Activated naive CD8-positive, alpha-beta T cell (primary cell): ENCODE measurements at regions not wholly inside any gene's neighbourhood (a gene's known extent, or its start where the extent isn't known, plus 50 kb on each side); places are given as distances from the start of the nearest gene placed in this dataset.
"Not testable (repeated sequence)": the region's sequence is repeated elsewhere in the genome, so short reads cannot be mapped to it uniquely, and the experiment has no call there.

Source experiments
- H3K27ac Mint-ChIP-seq: one replicate; pipeline ENCODE4 v1.8.0; 2021; ENCODE audit warnings: mixed read lengths
- H3K27me3 Mint-ChIP-seq: one replicate; pipeline ENCODE4 v1.8.0; 2021; ENCODE audit warnings: mixed read lengths
- H3K36me3 Mint-ChIP-seq: one replicate; pipeline ENCODE4 v1.8.0; 2021; ENCODE audit warnings: mixed read lengths
- H3K4me1 Mint-ChIP-seq: one replicate; pipeline ENCODE4 v1.8.0; 2021; ENCODE audit warnings: low read depth, mixed read lengths
- H3K4me3 Mint-ChIP-seq: one replicate; pipeline ENCODE4 v1.8.0; 2021; ENCODE audit warnings: mild to moderate bottlenecking, mixed read lengths
- H3K9me3 Mint-ChIP-seq: one replicate; pipeline ENCODE4 v1.8.0; 2021; ENCODE audit warnings: low read depth, mixed read lengths

- Mint-ChIP-seq H3K9me3 (no peaks in the 10 kb centered on the region), H3K4me3 (no peak overlapping the region), H3K4me1 (no peaks in the 10 kb centered on the region), H3K27ac (no peak overlapping the region), H3K27me3 (peaks cover 8% of the 10 kb centered on the region), H3K36me3 (no peaks in the 10 kb centered on the region)
These were observed 137.0 kb downstream of the MREG start for GRCh38 chr2:215876139-215876936.

GRCh38 chr2:215874418-215874817 is 138.9 kb downstream of the MREG start:
- H3K4me1 Mint-ChIP-seq = no peaks in the 10 kb centered on the region
- no peaks in the 10 kb centered on the region for H3K36me3 Mint-ChIP-seq
- H3K27me3 Mint-ChIP-seq = peaks cover 8% of the 10 kb centered on the region
- no peak overlapping the region for H3K4me3 Mint-ChIP-seq
- H3K9me3 Mint-ChIP-seq = no peaks in the 10 kb centered on the region
- H3K27ac Mint-ChIP-seq = no peak overlapping the region

- Mint-ChIP-seq H3K27ac (no peak overlapping the region), H3K9me3 (no peaks in the 10 kb centered on the region), H3K4me3 (no peak overlapping the region), H3K27me3 (peaks cover 6% of the 10 kb centered on the region), H3K36me3 (no peaks in the 10 kb centered on the region), H3K4me1 (no peaks in the 10 kb centered on the region)
These were observed 142.4 kb downstream of the MREG start for GRCh38 chr2:215870986-215871385.

GRCh38 chr2:215870088-215870490 is 143.3 kb downstream of the MREG start:
- H3K4me3 Mint-ChIP-seq = no peak overlapping the region
- H3K4me1 Mint-ChIP-seq = no peaks in the 10 kb centered on the region
- no peaks in the 10 kb centered on the region for H3K36me3 Mint-ChIP-seq
- no peak overlapping the region for H3K27ac Mint-ChIP-seq
- H3K9me3 Mint-ChIP-seq = no peaks in the 10 kb centered on the region
- H3K27me3 Mint-ChIP-seq = peaks cover 6% of the 10 kb centered on the region

GRCh38 chr2:215868846-215869543 is 144.4 kb downstream of the MREG start:
- Mint-ChIP-seq H3K4me3 (no peak overlapping the region), H3K4me1 (no peaks in the 10 kb centered on the region), H3K36me3 (no peaks in the 10 kb centered on the region), H3K27ac (no peak overlapping the region), H3K27me3 (peaks cover 5% of the 10 kb centered on the region), H3K9me3 (no peaks in the 10 kb centered on the region)

- Mint-ChIP-seq H3K9me3 (no peaks in the 10 kb centered on the region), H3K27ac (no peak overlapping the region), H3K4me1 (no peaks in the 10 kb centered on the region), H3K4me3 (no peak overlapping the region), H3K27me3 (peaks cover 5% of the 10 kb centered on the region), H3K36me3 (no peaks in the 10 kb centered on the region)
These were observed 146.7 kb downstream of the MREG start for GRCh38 chr2:215866606-215867005.

- no peaks in the 10 kb centered on the region for H3K9me3 Mint-ChIP-seq
- peaks cover 5% of the 10 kb centered on the region for H3K27me3 Mint-ChIP-seq
- H3K4me3 Mint-ChIP-seq = no peak overlapping the region
- no peaks in the 10 kb centered on the region for H3K4me1 Mint-ChIP-seq
- no peak overlapping the region for H3K27ac Mint-ChIP-seq
- H3K36me3 Mint-ChIP-seq = no peaks in the 10 kb centered on the region
These were observed 149.7 kb downstream of the MREG start for GRCh38 chr2:215863687-215864086.

- no peak overlapping the region for H3K4me3 Mint-ChIP-seq
- no peaks in the 10 kb centered on the region for H3K4me1 Mint-ChIP-seq
- no peaks in the 10 kb centered on the region for H3K36me3 Mint-ChIP-seq
- H3K27me3 Mint-ChIP-seq = peaks cover 5% of the 10 kb centered on the region
- H3K27ac Mint-ChIP-seq = no peak overlapping the region
- no peaks in the 10 kb centered on the region for H3K9me3 Mint-ChIP-seq
These were observed 151.0 kb downstream of the MREG start for GRCh38 chr2:215862351-215862771.

GRCh38 chr2:215861607-215862350 is 151.6 kb downstream of the MREG start:
- Mint-ChIP-seq H3K27me3 (peaks cover 3% of the 10 kb centered on the region), H3K9me3 (no peaks in the 10 kb centered on the region), H3K36me3 (no peaks in the 10 kb centered on the region), H3K4me1 (no peaks in the 10 kb centered on the region), H3K27ac (no peak overlapping the region), H3K4me3 (no peak overlapping the region)

GRCh38 chr2:215856080-215856479 is 157.3 kb downstream of the MREG start:
- no peaks in the 10 kb centered on the region for H3K4me1 Mint-ChIP-seq
- H3K9me3 Mint-ChIP-seq = no peaks in the 10 kb centered on the region
- no peak overlapping the region for H3K27ac Mint-ChIP-seq
- peaks cover 2% of the 10 kb centered on the region for H3K27me3 Mint-ChIP-seq
- no peaks in the 10 kb centered on the region for H3K36me3 Mint-ChIP-seq
- H3K4me3 Mint-ChIP-seq = no peak overlapping the region

- not testable (repeated sequence) for H3K27ac Mint-ChIP-seq, H3K9me3 Mint-ChIP-seq, H3K4me1 Mint-ChIP-seq, H3K36me3 Mint-ChIP-seq, H3K27me3 Mint-ChIP-seq, H3K4me3 Mint-ChIP-seq
These were observed 158.0 kb downstream of the MREG start for GRCh38 chr2:215855308-215855707.

- Mint-ChIP-seq H3K4me1 (no peaks in the 10 kb centered on the region), H3K36me3 (no peaks in the 10 kb centered on the region), H3K4me3 (no peak overlapping the region), H3K27ac (no peak overlapping the region), H3K27me3 (peaks cover 2% of the 10 kb centered on the region), H3K9me3 (no peaks in the 10 kb centered on the region)
These were observed 159.3 kb downstream of the MREG start for GRCh38 chr2:215854008-215854407.

- H3K36me3 Mint-ChIP-seq = no peaks in the 10 kb centered on the region
- no peaks in the 10 kb centered on the region for H3K27me3 Mint-ChIP-seq
- H3K4me1 Mint-ChIP-seq = no peaks in the 10 kb centered on the region
- H3K9me3 Mint-ChIP-seq = no peaks in the 10 kb centered on the region
- no peak overlapping the region for H3K27ac Mint-ChIP-seq
- H3K4me3 Mint-ChIP-seq = no peak overlapping the region
These were observed 161.7 kb downstream of the MREG start for GRCh38 chr2:215851696-215852095.

GRCh38 chr2:215851082-215851481 is 162.3 kb downstream of the MREG start:
- H3K4me3 Mint-ChIP-seq = no peak overlapping the region
- no peaks in the 10 kb centered on the region for H3K4me1 Mint-ChIP-seq
- no peaks in the 10 kb centered on the region for H3K36me3 Mint-ChIP-seq
- H3K27ac Mint-ChIP-seq = no peak overlapping the region
- H3K9me3 Mint-ChIP-seq = no peaks in the 10 kb centered on the region
- H3K27me3 Mint-ChIP-seq = no peaks in the 10 kb centered on the region

GRCh38 chr2:215850380-215850779 is 163.0 kb downstream of the MREG start:
- H3K4me1 Mint-ChIP-seq = no peaks in the 10 kb centered on the region
- no peaks in the 10 kb centered on the region for H3K27me3 Mint-ChIP-seq
- no peaks in the 10 kb centered on the region for H3K9me3 Mint-ChIP-seq
- no peak overlapping the region for H3K4me3 Mint-ChIP-seq
- no peak overlapping the region for H3K27ac Mint-ChIP-seq
- no peaks in the 10 kb centered on the region for H3K36me3 Mint-ChIP-seq
